HG02943 (cell line): ENCODE measurements at regions not wholly inside any gene's neighbourhood (a gene's known extent, or its start where the extent isn't known, plus 50 kb on each side); places are given as distances from the start of the nearest gene placed in this dataset.

Experiments used
- ATAC-seq: cut with Tn5 transposase; IDR thresholded peaks from one replicate; pipeline ENCODE4 v1.9.1; 2021; ENCODE audit warnings: mild to moderate bottlenecking, low read depth, moderate library complexity; ENCODE audit not compliant: unreplicated experiment

- ATAC-seq: no peak
These were observed 670.5 kb upstream of the ARGLU1 start for GRCh38 chr13:107238262-107238981.

- no peak for ATAC-seq
These were observed 666.6 kb upstream of the ARGLU1 start for GRCh38 chr13:107234319-107235073.

- ATAC-seq: no peak
These were observed 665.6 kb upstream of the ARGLU1 start for GRCh38 chr13:107233541-107233940.

GRCh38 chr13:107231944-107232343 is 664.0 kb upstream of the ARGLU1 start:
- ATAC-seq: no peak

- no peak for ATAC-seq
These were observed 655.9 kb upstream of the ARGLU1 start for GRCh38 chr13:107223867-107224266.

- no peak for ATAC-seq
These were observed 654.7 kb upstream of the ARGLU1 start for GRCh38 chr13:107222597-107222996.

GRCh38 chr13:107220245-107220644 is 652.3 kb upstream of the ARGLU1 start:
- no peak for ATAC-seq

GRCh38 chr13:107217251-107217650 is 649.3 kb upstream of the ARGLU1 start:
- no peak for ATAC-seq

- no peak for ATAC-seq
These were observed 648.3 kb upstream of the ARGLU1 start for GRCh38 chr13:107216046-107216755.

- ATAC-seq: peak; percentile 79
These were observed 643.1 kb upstream of the ARGLU1 start for GRCh38 chr13:107211073-107211472.

- no peak for ATAC-seq
These were observed 642.7 kb upstream of the ARGLU1 start for GRCh38 chr13:107210723-107211030.

GRCh38 chr13:107209824-107210722 is 642.1 kb upstream of the ARGLU1 start:
- ATAC-seq: no peak

- ATAC-seq: no peak
These were observed 641.0 kb upstream of the ARGLU1 start for GRCh38 chr13:107208889-107209288.

- peak; percentile 86 for ATAC-seq
These were observed 637.6 kb upstream of the ARGLU1 start for GRCh38 chr13:107205318-107206104.

- no peak for ATAC-seq
These were observed 635.4 kb upstream of the ARGLU1 start for GRCh38 chr13:107203146-107203847.

GRCh38 chr13:107202371-107203023 is 634.6 kb upstream of the ARGLU1 start:
- no peak for ATAC-seq

- ATAC-seq: no peak
These were observed 632.6 kb upstream of the ARGLU1 start for GRCh38 chr13:107200491-107200890.

- ATAC-seq: no peak
These were observed 624.4 kb upstream of the ARGLU1 start for GRCh38 chr13:107192289-107192688.

GRCh38 chr13:107190065-107190464 is 622.1 kb upstream of the ARGLU1 start:
- no peak for ATAC-seq
